Hepatocyte (in vitro differentiated cells): ENCODE measurements at regions not wholly inside any gene's neighbourhood (a gene's known extent, or its start where the extent isn't known, plus 50 kb on each side); places are given as distances from the start of the nearest gene placed in this dataset.

Source experiments
- EZH2 ChIP-seq: fragments of 200-600 bp; sonication (generic); IDR thresholded peaks from 2 replicates; pipeline ENCODE4 v1.6.1; 2016; ENCODE audit warnings: antibody characterized with exemption, mild to moderate bottlenecking, borderline replicate concordance
- EZH2phosphoT487 ChIP-seq: fragments of 200-600 bp; sonication (generic); IDR thresholded peaks from one replicate; pipeline ENCODE4 v1.6.1; 2018; ENCODE audit warnings: antibody characterized with exemption, mild to moderate bottlenecking, low read depth, moderate library complexity; ENCODE audit not compliant: unreplicated experiment, severe bottlenecking
- TF ChIP-seq, protein P1 (sequence below): fragments of 200-600 bp; sonication (generic); IDR thresholded peaks from 2 replicates; pipeline ENCODE4 v1.5.1; 2016; ENCODE audit warnings: antibody characterized with exemption, mild to moderate bottlenecking; ENCODE audit not compliant: poor library complexity

DNA sequence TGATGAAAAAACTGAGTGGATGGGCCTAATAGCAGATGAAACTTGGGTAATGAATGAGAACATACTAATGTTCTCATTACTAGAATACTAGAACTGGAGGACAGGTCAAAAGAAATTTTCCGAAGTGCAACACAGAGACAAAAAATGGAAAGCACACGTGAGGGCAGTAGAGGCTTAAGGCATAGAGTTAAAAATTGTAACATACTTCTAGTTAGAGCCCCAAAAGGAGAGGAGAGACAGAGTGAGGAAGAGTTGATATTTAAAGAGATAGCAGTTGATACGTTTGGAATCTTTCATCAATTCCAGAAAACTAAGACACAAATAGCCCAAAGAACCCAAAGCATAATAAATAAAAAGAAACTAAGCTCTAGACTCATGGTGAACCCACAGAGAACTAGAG lies 327.9 kb downstream of the SQOR start:
- TF ChIP-seq, protein P1, sequence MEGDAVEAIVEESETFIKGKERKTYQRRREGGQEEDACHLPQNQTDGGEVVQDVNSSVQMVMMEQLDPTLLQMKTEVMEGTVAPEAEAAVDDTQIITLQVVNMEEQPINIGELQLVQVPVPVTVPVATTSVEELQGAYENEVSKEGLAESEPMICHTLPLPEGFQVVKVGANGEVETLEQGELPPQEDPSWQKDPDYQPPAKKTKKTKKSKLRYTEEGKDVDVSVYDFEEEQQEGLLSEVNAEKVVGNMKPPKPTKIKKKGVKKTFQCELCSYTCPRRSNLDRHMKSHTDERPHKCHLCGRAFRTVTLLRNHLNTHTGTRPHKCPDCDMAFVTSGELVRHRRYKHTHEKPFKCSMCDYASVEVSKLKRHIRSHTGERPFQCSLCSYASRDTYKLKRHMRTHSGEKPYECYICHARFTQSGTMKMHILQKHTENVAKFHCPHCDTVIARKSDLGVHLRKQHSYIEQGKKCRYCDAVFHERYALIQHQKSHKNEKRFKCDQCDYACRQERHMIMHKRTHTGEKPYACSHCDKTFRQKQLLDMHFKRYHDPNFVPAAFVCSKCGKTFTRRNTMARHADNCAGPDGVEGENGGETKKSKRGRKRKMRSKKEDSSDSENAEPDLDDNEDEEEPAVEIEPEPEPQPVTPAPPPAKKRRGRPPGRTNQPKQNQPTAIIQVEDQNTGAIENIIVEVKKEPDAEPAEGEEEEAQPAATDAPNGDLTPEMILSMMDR = no peak
- TF ChIP-seq EZH2 (no peak), EZH2phosphoT487 (no peak)
